ENCODE measurements at regions not wholly inside any gene's neighbourhood (a gene's known extent, or its start where the extent isn't known, plus 50 kb on each side); places are given as distances from the start of the nearest gene placed in this dataset.
"Not testable (repeated sequence)": the region's sequence is repeated elsewhere in the genome, so short reads cannot be mapped to it uniquely, and the experiment has no call there.

- DNase-seq (ENCODE audit: low spot score): no peak
Observed at GRCh38 chr4:186814535-186815070, 90.9 kb upstream of the FAT1 start.

GRCh38 chr4:186819342-186820086, 95.9 kb upstream of the FAT1 start:
- DNase-seq (ENCODE audit: low spot score): no peak

- peak; percentile 41 for DNase-seq (ENCODE audit: low spot score)
Observed at GRCh38 chr4:186820391-186820891, 96.8 kb upstream of the FAT1 start.

GRCh38 chr4:186823989-186824388, 100.3 kb upstream of the FAT1 start:
- no peak for DNase-seq (ENCODE audit: low spot score)

GRCh38 chr4:186825069-186825468, 101.4 kb upstream of the FAT1 start:
- DNase-seq (ENCODE audit: low spot score): no peak

DNA sequence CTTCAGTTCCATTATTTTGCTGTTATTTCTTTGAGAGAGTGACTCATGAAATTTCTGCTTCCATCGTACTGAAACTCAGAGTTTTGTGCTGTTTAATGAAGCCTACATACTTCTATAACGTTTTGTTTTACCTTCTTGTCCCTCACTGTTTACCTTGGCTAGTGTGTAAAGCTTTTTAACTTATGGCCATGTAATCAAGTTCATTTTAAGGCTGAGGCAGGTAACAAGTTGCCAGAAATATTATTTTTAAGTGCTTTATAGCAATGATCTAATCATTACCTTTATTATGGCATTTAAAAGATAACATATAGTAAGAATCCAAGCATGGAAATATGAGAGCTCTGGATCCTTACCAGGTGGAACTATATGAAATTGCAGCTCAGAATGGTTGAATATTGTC, 102.3 kb upstream of the FAT1 start:
- no peak for DNase-seq (ENCODE audit: low spot score)

- no peak for DNase-seq (ENCODE audit: low spot score)
Observed at GRCh38 chr4:186826846-186827533, 103.3 kb upstream of the FAT1 start.

GRCh38 chr4:186827534-186827897, 103.9 kb upstream of the FAT1 start:
- no peak for DNase-seq (ENCODE audit: low spot score)

- DNase-seq (ENCODE audit: low spot score): no peak
Observed at GRCh38 chr4:186829097-186829496, 105.4 kb upstream of the FAT1 start.

GRCh38 chr4:186829740-186830449, 106.2 kb upstream of the FAT1 start:
- DNase-seq (ENCODE audit: low spot score): no peak

DNA sequence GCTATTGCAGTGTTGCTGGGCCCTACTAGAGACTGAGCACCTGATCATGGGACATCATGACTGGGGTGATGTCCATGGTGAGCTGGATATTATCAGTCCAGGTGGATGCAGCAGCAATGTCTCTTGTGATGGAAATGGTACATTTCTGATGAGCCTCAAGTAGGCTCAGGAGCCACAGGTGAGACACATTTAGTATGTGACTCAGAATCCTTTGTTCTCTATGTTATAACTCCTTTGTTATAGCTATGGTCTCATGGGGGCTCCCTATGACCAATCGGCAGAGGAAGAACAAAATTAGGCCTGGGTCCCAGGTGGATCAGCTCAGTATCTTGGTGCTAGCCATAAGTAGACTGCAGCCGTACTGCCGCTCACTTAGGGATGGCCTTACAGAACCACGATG, 107.9 kb upstream of the FAT1 start:
- DNase-seq (ENCODE audit: low spot score): no peak

GRCh38 chr4:186832906-186833305, 109.2 kb upstream of the FAT1 start:
- no peak for DNase-seq (ENCODE audit: low spot score)

GRCh38 chr4:186837463-186837862, 113.8 kb upstream of the FAT1 start:
- DNase-seq (ENCODE audit: low spot score): not testable (repeated sequence)

GRCh38 chr4:186838295-186838694, 114.6 kb upstream of the FAT1 start:
- DNase-seq (ENCODE audit: low spot score): no peak

DNA sequence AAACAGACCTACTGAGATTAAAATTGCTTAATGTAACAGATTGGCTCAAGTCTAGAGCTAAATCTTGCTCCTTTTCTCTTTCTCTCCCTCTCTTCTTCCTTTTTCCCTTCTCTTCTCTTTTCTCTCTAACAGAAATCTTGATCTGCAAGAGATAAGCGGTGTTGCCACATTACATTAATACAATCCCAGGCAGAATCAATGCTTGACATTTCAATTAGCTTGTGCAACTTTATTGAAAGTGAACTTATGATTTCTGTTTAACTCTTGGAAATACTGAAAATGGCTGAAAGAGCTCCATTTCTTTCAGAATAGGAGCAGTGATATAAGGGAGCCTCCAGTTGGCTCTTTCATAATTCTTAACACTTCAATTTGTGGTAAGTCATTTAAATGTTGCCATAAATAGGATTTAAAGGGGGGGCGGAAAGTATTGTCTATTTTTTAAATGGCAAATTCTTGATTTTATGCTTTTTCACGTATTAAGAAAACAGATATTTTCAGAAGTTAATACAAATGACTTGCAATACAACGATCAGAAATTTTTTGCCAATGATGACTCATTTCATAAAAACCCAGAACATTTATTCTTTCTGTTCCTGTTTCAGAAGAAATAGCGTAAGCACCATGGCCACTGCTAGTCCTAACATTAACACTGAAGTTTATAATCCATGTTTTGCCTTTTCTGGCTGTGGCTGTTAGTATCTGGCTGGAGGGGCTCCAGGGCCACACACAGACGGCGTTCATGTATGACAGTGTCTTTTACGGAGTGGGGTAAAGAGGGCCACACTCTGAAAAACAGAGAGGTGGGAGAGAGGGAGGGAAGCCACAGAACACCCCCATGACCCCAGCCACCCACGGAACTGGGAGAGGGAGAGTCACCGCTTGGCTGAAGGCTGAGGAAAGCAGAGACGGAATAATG, 115.7 kb upstream of the FAT1 start:
- peak; percentile 66 for DNase-seq (ENCODE audit: low spot score)

- DNase-seq (ENCODE audit: low spot score): no peak
Observed at GRCh38 chr4:186840222-186840701, 116.6 kb upstream of the FAT1 start.

GRCh38 chr4:186840771-186841301, 117.2 kb upstream of the FAT1 start:
- no peak for DNase-seq (ENCODE audit: low spot score)

GRCh38 chr4:186844059-186844681, 120.5 kb upstream of the FAT1 start:
- peak; percentile 70 for DNase-seq (ENCODE audit: low spot score)

DNA sequence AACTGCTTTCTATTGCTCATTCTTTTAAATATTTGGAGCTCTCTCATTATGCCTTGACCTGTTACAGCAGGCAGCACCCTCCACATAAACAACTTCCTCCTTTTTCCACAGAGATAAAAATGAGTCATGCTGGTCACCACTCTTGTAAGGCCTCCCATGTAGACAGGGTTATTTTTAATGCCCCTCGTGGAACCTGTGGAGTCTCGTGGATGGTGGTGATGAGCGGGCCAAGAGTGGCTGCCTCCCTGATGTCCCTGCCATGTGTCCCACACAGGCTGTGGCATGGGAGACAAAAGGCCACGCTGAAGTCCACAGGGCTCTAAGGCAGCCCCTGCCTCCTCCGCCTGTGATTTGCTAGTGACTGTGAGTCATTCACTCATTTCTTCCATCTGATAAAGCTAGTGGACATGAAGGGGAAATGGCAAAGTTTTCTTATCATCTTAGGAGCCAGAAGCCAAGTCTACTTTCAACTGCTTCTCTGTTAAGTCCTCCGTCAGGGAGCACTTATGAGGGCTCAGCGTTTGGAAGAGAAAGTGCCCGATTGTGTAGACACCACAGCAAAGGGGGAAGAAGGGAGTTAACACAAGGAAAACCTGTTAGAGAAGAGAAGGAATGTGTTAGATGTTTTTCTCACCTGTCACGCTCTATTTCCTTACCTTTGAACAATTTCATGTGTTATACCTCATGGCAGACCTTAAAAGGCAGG, 121.6 kb upstream of the FAT1 start:
- peak; percentile 81 for DNase-seq (ENCODE audit: low spot score)

DNA sequence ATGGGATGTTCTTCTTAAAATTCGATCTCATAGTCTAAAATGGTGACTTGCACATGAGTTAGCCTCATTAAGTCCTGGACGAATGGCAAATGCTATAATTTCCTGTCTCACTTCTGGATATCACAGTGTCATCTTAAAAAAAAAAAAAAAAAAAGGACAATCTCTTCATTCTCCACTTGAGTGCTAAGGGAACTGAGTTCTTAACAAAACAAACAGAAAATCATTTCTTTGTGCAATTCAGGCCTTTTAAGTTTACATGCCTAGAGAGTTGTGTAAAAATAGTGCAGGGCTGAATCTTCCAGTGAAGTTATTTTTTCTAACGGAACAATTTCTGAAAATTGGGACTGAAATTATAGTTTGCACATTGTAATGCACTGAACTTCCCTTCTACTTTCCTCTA, 122.8 kb upstream of the FAT1 start:
- DNase-seq (ENCODE audit: low spot score): no peak

Data from AG08395 (cell line).